GM19452 (cell line): ENCODE measurements at regions not wholly inside any gene's neighbourhood (a gene's known extent, or its start where the extent isn't known, plus 50 kb on each side); places are given as distances from the start of the nearest gene placed in this dataset.
"Not testable (repeated sequence)": the region's sequence is repeated elsewhere in the genome, so short reads cannot be mapped to it uniquely, and the experiment has no call there.

Source experiments
- ATAC-seq: cut with Tn5 transposase; IDR thresholded peaks from one replicate; pipeline ENCODE4 v1.9.1; 2021; ENCODE audit not compliant: unreplicated experiment

DNA sequence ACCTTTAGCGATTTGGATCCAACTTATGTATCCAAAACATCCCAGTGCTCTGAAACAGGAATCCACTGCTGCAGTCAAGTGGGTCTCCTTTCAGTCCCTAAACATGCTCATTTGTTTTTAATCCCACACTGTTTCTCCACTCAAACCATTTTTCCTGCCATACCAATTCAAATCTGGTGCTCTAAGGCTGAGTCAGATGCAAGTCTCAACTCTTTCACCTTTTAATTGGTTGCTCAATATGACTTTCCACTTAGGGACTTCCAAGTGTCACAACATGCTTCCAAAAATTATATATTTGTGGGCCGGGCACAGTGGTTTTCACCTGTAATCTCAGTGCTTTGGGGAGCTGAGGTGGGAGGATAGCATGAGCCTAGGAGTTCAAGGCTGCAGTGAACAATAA is 113.4 kb upstream of the TANK start:
- ATAC-seq: no peak

DNA sequence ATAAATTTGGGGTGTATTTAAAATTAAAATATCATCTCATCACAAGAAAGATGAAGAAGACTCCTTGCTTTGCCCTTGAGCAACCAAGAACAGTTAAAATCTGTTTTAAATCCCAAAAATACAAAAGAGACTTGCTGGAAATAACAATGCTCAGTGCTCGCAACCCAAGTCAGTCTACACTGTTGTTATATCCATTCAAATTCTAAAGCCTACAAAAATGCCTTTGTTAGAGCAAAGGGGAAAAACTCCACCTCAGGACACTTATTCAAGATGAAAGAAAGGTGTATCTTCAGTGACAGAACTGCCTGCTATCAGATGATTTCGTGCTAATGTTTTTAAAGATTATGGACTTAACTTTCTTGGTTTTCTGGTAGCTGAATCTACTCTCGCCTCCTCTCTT is 111.9 kb upstream of the TANK start:
- ATAC-seq: no peak

DNA sequence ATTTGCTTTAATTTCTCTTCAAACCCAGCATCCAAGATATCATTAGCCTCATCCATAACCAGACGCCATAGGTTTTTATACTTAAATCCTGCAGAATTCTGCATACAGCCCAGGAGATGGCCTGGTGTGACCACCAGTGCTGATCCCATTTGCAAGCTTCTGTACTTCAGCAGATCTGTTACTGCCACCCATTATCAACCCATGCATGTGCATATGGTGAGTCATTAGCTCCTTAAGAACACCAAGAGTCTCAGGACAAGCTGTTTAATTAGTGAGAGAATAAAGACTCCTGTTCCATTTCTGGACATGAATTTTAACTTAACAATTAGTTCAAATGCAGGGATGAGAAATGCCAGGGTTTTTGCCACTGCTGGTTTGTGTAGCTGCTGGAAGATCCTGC is 110.7 kb upstream of the TANK start:
- ATAC-seq: no peak

DNA sequence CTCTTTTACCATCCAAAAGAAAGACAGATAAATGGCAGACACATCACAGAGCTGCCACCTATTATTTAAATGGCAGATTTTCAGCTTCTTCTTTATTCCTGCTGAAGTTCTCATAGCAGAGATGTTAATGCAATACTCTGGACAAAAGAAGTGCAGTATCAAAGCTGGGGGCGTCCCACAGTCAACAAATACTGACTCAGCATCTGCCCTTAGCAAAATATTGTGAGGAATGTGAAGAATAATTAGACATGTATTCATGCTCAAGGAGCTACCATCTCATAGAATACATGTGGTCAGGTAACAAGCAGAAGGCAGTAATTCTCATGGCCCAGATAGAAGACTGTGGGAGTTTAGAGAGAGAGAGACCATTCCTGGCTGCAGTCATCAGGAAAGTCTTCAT is 108.0 kb upstream of the TANK start:
- ATAC-seq: no peak

GRCh38 chr2:161055289-161055688 is 104.9 kb upstream of the TANK start:
- ATAC-seq: no peak

DNA sequence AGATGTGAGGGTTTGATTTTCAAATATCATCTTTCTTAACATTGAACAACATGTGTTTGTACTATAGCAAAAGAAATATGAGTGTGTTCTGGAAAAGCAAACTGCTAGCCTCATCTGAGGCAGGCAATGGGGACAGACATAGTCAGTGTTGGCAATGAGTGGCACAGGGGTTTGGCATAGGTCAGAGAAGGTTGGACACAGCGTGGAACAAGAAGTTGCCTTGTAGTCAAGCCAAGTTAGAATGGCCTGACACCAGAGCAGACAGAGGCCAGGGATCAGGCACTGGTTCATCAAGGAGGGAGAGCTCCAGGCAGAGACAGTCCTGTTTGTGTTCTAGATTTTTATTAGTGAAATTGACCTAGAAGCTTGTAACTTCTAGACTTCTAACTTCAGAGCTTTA is 100.8 kb upstream of the TANK start:
- ATAC-seq: no peak

DNA sequence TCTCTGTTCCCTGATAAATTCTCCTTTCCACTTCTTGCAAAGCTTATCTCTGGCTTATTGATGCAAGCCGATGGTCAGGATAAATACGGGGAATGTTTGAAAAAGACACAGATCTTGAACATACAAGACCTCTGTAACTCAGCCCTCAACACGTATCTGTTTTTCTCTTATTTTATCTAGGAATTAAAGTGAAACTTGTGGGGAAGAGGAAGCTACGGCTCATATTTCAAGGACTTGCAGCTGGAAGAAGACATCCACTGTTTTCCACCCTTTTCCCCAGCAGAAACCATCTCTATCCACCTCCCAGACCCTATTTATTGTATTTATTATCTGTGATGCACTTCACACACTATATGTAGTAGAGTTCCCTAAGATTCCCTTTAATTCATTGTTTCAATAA is 98.4 kb upstream of the TANK start:
- no peak for ATAC-seq

GRCh38 chr2:161063157-161063945 is 96.9 kb upstream of the TANK start:
- peak; percentile 94 for ATAC-seq

- peak; percentile 47 for ATAC-seq
Observed at GRCh38 chr2:161063946-161064306, 96.3 kb upstream of the TANK start.

- ATAC-seq: no peak
Observed at GRCh38 chr2:161067846-161068350, 92.3 kb upstream of the TANK start.

- no peak for ATAC-seq
Observed at GRCh38 chr2:161068670-161069069, 91.6 kb upstream of the TANK start.

DNA sequence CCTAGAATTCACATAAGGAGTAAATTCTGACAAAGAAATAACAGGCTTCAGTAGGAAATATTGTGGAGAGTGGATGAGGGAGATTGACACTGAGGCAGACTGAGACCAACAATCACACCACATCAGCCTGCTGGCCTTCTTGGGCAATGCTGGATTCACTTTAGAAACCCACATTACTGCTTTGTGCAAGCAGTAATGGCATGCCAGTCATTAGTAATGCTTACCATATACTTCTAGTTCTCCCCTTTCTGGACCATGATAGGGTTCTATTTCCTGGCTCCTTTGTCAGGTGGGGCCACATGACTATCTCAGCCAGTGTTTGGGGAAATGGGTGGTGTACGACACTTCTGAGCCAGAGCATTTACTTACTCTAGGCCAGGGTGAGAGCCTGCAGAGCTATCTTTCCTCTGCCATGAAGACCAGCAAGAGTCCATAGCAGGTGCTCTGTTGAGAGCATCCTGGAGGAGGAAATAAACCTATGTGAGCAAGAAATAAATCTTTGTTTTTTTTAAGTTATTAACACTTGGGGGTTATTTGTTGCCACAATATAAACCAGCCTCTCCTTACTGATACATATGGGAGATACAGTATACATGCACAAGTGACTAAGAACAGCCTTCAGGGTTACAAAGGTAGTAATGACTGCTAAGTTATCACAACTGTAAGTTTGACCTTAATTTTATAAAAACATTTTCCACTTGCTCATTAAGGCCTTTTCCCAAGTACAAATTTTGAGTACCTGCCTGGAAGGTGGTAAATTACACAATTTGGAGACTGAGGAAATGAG is 89.3 kb upstream of the TANK start:
- no peak for ATAC-seq

- ATAC-seq: not testable (repeated sequence)
Observed at GRCh38 chr2:161072436-161072835, 87.8 kb upstream of the TANK start.

- ATAC-seq: no peak
Observed at GRCh38 chr2:161075701-161076100, 84.5 kb upstream of the TANK start.

- no peak for ATAC-seq
Observed at GRCh38 chr2:161076936-161077335, 83.3 kb upstream of the TANK start.

- ATAC-seq: peak; percentile 91
Observed at GRCh38 chr2:161077367-161078210, 82.6 kb upstream of the TANK start.

DNA sequence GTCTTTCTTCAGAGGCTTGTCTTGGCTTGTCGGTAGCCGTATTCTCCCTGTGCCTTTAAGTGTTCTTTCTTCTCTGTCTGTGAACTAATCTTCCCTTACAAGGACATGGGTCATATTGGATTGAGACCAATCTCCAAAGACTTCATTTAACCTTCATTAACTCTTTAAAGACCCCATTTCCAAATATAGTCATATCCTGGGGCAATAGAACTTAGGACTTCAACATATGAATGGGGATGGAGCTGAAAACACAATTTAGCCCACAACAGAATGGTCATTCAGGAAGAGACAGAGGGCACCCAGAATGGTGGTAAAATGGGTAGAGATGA is 82.1 kb upstream of the TANK start:
- no peak for ATAC-seq

GRCh38 chr2:161085149-161085548 is 75.1 kb upstream of the TANK start:
- ATAC-seq: no peak

GRCh38 chr2:161088658-161089350 is 71.4 kb upstream of the TANK start:
- ATAC-seq: peak; percentile 86

DNA sequence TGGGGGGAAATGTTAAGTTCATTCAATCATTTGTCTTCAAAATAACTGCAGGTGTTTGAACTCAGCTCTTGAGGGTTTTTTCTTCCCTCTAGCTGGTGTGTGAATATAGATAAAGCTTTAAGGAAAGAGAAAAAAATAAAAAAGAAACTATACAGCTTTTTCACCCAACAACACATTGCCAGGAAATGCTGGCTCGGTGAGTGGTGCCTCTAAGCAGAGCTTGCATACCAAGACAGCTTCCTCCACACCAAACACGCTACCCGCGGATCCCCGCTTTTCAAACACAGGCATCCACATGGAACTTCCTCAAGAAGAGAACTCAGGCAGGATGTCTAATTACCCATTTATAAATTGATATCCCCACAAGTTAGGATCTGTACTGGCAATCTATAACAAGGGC is 69.8 kb upstream of the TANK start:
- peak; percentile 53 for ATAC-seq

DNA sequence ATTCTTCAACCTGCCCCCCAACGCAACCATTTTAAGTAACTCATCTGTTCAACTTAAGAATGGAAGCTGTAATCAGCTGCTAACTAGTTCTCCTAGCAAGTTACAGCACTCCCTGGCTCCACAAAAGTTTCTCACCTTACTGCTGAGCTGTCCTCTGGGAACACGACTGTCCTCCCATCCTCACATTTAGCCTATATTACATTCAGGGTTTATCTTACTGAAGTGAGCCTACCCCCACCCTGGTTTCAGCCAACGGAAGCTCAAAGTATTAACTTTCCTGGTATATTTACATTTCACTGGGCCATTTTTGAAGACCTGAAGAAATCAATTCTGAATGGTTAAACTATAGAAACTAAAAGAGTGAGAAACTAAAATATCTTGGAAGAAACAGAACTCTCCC is 64.9 kb upstream of the TANK start:
- ATAC-seq: no peak
